NCI-H748 (cell line): ENCODE measurements at regions not wholly inside any gene's neighbourhood (a gene's known extent, or its start where the extent isn't known, plus 50 kb on each side); places are given as distances from the start of the nearest gene placed in this dataset.

Experiments
- DNase-seq: peaks from one replicate; lab custom pipeline; 2025; ENCODE audit not compliant: unreplicated experiment; lab: John Stamatoyannopoulos, UW

DNA sequence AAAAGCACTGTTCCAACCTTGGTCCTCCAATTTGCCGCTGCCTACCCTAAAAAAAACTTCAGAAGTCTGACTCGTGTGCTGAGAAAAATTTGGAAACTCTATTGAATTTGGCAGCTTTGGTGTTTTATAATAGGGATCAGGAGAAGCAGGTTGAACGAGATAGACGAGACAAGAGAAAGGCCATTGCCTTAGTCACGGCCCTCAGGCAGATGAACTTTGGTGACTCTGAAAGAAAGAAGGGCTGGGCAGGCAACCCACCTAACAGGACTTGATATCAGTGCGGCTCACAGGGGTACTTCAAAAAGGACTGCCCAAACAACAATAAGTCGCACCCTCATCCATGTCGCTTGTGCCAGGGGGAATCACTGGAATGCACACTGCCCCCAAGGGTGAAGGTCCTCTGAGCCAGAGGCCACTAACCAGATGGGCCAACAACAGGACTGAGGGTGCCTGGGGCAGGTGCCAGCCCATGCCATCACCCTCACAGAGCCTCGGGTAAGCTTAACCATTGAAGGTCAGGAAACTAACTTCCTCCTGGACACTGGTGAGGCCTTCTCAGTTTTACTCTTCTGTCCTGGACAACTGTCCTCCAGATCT lies 102.5 kb upstream of the SSTR1 start:
- DNase-seq, result no peak

DNA sequence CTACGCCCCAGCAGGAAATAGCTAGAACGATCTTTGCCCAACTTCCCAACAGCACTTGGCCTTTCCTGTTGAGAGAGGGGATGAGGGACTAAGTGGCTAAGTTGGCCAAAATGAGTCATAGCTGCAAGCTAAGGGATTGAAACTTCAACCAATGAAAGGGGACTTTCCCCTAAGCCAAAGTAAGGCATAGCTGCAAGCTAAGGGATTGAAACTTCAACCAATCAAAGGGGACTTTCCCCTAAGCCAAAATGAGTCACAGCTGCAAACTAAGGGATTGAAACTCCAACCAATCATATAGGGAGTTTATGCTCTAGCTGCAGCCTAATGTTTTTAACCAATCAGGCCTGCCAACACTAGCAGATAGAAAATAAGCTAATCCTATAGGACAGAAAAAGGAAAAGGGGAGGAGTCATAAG lies 100.5 kb upstream of the SSTR1 start:
- no peak for DNase-seq

GRCh38 chr14:38108681-38109080 lies 99.0 kb upstream of the SSTR1 start:
- no peak for DNase-seq

DNA sequence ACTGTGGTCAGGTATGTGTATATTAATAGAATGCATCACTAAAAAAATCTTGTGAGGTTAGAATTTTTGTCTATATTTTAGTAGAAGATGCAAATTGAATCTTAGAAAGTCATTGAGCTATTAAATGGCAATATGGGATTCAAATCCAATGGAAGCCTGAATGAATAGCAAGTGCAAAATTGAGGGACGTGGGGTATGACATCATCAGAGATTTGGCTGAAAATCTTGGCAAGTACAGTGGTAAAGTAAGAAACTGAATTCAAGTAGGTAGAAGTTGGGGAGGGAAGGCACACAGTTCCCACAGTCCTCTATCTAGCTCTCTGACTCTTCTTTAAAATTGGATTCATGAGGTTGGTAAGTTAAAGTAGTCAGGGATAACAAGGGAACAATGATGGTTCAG lies 97.4 kb upstream of the SSTR1 start:
- no peak for DNase-seq

GRCh38 chr14:38111046-38111445 lies 96.7 kb upstream of the SSTR1 start:
- no peak for DNase-seq

- DNase-seq, result no peak
Observed at GRCh38 chr14:38113546-38113945, 94.2 kb upstream of the SSTR1 start.

DNA sequence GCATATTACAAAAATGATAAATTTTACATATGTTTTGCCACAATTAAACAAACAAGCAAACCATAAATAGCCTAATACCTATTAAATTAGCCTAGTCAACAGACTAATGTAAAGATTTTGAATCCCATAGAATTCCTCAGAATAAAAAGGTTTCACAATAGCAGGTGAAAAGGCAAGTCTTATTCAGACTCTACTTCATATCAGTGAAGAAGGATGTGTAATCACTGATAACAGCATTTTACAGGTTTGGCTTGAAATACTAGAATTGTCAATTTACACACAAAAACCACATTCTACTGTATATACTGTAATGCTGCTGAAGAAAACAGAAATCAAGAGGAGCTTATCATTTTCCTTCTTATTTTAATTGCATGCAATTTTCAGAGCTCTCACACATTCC lies 90.8 kb upstream of the SSTR1 start:
- DNase-seq, result no peak

DNA sequence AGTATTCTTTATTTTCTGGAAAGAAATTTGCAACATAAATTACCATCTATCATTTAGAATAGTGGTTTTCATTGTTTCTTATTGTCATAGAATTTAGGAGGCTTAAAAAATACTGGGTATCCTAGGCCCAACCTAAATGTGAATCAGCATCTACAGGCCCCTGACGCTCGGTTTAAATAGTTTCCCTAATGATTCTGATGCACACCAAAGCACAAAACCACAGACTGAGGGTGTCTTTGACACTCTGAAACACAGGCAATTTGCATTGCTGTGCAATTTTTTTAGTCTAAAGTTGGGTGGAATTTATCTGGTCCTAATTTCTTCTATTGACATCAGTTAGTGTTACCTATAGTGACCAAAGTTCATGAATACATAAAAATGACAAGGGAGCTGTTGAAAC lies 87.6 kb upstream of the SSTR1 start:
- no peak for DNase-seq

GRCh38 chr14:38121320-38122020 lies 86.2 kb upstream of the SSTR1 start:
- peak; percentile 24 for DNase-seq

- DNase-seq, result no peak
Observed at GRCh38 chr14:38122241-38122640, 85.5 kb upstream of the SSTR1 start.

- peak; percentile 20 for DNase-seq
Observed at GRCh38 chr14:38124506-38124905, 83.2 kb upstream of the SSTR1 start.

GRCh38 chr14:38125481-38126037 lies 82.1 kb upstream of the SSTR1 start:
- peak; percentile 96 for DNase-seq

- peak; percentile 8 for DNase-seq
Observed at GRCh38 chr14:38127356-38127755, 80.3 kb upstream of the SSTR1 start.

GRCh38 chr14:38127784-38128183 lies 79.9 kb upstream of the SSTR1 start:
- DNase-seq, result no peak

DNA sequence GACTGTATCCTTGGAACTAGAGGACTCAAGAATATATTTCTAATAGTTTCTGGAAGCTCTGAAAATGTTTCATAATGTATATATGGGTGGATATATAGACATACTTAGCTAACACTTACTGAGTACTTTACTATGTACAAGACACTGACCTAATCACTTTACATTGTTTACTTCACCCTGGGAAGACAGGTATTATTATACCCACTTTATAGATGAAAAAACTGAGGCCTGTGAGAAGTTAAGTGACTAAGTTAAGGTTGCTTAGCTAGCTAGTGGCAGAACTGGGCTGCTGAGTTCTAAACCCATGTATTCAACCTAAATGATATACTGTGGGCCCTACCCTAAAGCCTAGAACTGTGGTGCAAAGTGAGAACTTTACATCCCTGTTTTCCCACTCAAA lies 79.1 kb upstream of the SSTR1 start:
- DNase-seq, result no peak

GRCh38 chr14:38129192-38129591 lies 78.5 kb upstream of the SSTR1 start:
- DNase-seq, result no peak

- no peak for DNase-seq
Observed at GRCh38 chr14:38129705-38130104, 78.0 kb upstream of the SSTR1 start.

GRCh38 chr14:38134416-38135030 lies 73.2 kb upstream of the SSTR1 start:
- DNase-seq, result no peak

DNA sequence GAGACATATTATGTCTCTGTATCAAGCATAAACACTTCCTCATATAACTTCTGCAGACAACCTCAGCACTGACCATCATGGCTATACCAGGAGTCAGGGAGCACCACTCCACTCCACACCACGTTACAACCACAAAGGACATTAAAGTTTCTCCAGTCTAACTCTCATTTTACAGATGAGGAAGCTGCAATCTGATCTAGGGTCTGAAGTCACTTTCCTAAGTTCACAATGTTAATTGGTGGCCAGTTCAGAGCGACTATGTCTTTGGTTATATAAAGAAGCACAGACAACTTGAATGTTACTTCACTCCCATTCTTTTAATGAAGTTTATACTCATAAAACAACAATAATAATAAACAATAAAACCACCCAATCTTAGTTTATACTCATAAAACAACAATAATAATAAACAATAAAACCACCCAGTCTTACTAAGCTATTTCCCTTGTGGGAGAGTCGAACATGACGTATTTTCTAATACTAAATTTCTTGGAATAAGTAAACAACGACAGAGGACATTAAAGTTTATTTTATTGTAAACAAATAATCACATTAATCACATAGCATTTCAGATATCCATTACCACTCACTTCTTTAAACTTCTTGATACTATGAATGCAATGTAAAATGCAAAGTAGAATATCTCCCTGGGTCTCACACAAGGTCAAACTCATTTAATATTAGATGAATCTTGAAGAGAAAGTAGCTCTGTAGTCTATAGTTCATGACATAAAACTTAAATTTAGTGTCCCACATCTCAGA lies 72.4 kb upstream of the SSTR1 start:
- DNase-seq, result no peak

GRCh38 chr14:38137005-38137404 lies 70.7 kb upstream of the SSTR1 start:
- DNase-seq, result no peak

- no peak for DNase-seq
Observed at GRCh38 chr14:38138473-38139138, 69.1 kb upstream of the SSTR1 start.
